Epidermal melanocyte (primary cell): ENCODE measurements at regions not wholly inside any gene's neighbourhood (a gene's known extent, or its start where the extent isn't known, plus 50 kb on each side); places are given as distances from the start of the nearest gene placed in this dataset.

Source experiments
- DNase-seq: peaks from one replicate; pipeline ENCODE4 v3.0.0; 2011; ENCODE audit warnings: low spot score; ENCODE audit not compliant: insufficient read length

DNA sequence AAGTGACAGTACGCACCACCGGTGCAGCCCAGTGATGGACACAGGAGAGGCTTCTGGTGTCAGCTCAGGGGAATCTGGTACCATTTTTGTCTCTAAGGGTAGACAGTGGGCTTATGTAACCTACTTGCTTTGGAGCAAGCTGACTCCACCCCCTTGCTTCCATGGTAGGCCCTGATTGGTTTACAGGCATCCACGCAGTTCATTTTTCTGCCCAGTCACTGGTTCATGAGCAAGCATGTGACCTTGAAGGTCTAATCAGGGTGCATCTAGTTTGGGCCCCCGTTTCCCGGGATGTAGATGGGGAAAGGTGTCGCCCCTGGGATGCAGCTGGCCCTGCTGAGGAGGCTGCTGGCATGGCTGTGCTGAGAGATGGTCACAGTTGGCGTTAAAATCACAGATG lies 244.8 kb upstream of the KCNG1 start:
- no peak for DNase-seq

- no peak for DNase-seq
Measured at GRCh38 chr20:51266353-51266752, 243.4 kb upstream of the KCNG1 start.

GRCh38 chr20:51265361-51265760 lies 242.5 kb upstream of the KCNG1 start:
- DNase-seq: no peak

GRCh38 chr20:51262240-51262639 lies 239.3 kb upstream of the KCNG1 start:
- no peak for DNase-seq

- no peak for DNase-seq
Measured at GRCh38 chr20:51259455-51259854, 236.5 kb upstream of the KCNG1 start.

DNA sequence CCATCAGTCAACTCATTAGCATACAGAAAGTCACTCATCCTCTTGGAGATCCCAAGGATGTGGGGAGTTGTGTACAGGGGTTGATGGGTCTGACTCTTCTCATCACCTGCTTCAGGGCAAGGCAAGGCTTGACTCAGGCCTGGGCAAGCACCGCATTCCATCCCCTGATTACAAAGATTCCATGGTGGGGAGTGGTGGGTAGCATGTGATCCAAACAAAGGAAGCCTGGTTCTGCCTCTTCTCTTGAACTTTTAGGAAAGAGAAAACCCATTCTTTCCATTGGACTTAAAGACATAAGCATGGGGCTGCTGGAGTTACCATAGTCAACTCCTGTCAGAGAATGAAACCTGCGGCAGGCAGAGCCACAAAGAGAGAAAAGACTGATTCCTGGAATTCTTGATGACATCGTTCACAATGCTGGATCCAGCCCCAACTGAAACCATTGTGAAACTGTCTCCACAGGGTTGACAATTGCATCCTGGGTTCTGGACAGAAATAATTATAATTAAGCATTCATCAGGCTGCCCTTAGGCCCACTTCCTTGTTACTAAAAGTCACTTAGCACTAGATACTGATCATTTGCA lies 235.8 kb upstream of the KCNG1 start:
- DNase-seq: no peak

DNA sequence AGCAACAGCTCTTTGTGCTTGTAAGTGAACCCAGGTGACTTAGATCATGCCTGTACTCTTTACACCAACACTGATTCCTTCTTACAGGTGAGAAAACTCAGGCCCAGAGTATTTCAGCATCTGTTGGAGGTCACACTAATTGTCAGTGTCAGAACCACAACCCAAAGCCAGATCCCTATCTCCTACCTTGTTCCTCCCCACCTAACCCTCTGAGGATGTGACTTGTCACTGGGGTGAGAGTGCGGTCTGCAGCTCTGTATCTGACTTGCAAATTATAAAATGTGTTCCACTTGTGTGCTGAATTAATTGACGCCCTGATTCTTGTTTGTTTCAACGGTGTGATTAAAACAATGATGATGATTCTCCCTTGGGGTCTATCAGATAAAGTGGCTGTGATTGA lies 232.5 kb upstream of the KCNG1 start:
- DNase-seq: no peak

DNA sequence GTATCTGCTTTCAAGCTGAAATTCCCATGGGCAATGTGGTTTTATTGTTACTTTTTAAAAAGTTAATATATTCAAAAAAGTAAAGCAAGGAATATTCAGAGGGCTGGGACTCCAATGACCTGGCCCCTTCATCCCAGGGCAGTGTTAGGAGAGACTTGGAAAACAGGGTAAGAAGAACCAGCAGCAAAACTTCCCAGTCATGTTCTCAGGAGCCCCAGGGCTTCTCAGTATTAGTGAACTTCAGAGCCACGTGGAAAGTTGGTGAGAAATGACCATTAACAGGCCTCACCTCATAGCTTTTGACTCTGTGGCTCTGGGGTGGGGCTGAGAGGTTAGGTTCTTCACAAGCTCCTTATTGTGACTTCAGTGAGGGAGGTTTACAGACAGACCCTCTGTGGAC lies 230.4 kb upstream of the KCNG1 start:
- no peak for DNase-seq

DNA sequence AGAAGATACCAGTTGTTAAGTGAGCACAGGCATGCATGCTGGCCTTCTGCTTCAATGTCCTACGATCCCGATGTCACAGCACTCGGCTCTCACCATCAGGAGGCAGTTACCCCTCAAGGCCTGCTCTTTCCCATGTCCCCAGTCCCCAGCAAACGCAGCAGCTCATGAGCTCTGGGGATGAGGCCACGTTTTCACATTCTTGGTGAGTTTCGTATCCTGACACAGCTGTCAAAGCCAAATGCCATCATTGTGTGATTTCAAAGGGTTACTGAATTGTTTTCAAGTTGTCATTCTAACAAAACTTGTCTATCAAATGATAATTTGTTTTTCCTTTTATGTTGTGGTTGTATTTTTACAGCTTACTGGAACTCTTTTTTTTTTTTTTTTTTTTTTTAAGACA lies 226.9 kb upstream of the KCNG1 start:
- no peak for DNase-seq

DNA sequence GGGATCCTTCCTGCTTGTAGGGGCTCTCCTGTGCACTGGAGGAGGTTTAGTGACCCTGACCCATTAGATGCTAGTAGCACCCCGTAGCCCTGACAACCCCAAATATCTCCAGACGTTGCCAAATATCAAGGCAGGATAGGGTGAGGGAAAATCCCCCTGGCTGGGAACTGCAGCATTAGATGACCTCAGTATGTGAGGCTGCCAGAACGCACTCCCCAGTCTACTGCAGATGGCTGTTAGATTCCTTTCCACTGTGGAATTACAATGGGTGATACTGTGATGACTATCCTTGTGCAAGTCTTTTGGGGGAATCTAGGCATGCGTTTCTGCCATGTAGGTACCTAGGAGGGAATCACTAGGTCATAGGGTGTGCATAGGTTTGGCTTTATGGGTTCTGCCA lies 226.3 kb upstream of the KCNG1 start:
- DNase-seq: no peak

- no peak for DNase-seq
Measured at GRCh38 chr20:51244466-51244865, 221.6 kb upstream of the KCNG1 start.

DNA sequence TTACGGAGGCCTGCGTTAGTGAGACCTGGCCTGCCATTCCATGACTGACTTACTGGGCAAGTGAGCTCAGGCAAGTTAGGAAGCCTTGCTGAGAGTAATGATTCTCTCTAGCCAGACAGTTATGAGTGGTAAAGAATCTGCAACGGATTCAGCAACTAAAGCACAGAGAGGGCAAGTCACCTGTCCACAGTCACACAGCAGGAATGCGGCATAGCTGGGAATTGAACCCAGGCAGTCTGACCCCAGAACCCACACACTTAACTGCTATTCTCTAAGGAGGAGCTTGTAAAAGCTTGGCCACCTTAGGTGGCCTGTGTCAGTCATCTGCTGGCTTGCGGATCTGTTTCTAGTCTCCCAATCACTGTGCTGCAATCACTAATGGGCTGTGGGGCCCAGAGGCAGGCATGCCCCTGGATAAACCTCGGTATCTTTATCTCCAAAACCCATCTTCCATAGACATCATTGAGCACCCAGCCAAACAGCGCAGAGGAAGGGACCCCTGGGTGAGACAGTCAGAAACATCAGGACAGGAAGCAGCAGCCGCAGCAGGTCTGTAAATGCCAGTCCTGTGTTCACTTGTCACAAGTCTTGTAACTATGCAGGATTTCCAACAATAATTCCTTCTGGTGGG lies 215.9 kb upstream of the KCNG1 start:
- no peak for DNase-seq

- DNase-seq: no peak
Measured at GRCh38 chr20:51237791-51238190, 214.9 kb upstream of the KCNG1 start.

- DNase-seq: no peak
Measured at GRCh38 chr20:51237278-51237677, 214.4 kb upstream of the KCNG1 start.

GRCh38 chr20:51236421-51236820 lies 213.5 kb upstream of the KCNG1 start:
- no peak for DNase-seq

DNA sequence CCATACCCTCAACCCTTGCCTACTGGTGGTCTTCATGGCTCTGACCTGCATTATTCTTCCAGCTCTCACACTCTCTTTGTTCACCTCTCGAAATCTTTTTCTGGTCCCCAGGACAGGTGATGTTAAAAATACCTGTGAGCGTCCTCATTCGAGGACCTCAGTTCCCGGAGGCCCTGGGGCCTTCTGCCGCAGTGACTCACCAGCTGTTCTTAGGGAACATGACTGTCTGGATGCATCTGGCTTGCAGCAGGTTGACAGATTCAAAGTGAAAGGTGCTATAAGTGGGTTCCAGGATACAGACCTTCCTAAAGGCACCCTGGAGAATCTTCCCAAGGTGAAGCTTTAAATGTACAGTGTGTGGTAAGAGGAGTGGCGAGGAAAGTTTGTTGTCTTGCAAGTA lies 210.4 kb upstream of the KCNG1 start:
- no peak for DNase-seq

DNA sequence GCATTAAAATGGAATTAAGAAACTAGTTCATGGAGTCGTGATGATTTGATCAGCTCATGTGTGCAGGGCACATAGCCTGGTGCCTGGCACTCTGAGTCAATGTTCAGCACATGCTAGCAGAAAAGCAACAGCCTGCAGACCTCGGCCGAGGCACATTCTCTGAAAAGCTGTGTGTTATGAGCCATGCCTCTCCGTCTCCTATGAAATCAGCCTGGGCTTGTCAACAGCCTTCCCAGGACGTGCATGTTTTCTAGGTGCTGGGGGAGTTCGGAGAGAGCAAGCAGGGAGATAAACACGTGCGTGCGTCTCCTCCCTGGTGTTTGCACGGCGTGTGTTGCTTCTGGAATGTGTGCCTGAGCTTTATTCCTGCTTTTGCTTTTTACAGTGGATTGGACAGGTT lies 207.8 kb upstream of the KCNG1 start:
- DNase-seq: no peak

DNA sequence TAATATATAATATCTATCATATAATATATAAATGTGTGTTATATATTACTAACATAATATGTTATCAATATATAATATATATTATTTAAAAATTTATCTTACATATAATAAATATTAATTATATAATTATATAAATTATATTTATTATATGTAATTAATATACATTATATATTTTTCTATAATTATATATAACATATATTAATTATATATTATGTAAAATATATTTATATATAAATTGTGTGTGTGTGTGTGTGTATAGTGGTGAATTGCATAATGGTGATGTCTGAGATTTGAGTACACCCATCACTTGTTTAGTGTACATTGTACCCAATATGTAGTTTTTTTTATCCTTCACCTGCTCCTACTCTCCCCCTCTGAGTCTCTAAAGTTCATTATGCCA lies 205.9 kb upstream of the KCNG1 start:
- DNase-seq: no peak

DNA sequence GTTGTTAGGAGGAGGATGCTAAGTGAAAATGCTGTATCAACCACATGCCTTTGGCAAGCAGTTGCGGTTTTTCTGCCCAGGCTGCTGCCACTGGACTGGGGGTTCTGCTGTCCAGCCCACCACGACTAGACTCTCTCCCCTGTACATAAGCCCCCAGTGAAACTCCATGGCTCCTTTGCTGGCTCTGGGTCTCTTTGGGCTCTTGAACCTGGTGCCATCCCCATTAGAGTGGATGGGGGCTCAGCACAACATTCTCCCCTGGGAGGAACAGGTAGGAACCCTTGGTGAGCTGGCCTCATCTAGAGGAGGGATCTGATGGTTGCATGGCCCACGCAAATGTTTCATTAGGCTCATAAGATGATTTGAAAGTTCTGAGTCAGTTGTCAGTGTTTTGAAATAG lies 204.8 kb upstream of the KCNG1 start:
- DNase-seq: no peak

DNA sequence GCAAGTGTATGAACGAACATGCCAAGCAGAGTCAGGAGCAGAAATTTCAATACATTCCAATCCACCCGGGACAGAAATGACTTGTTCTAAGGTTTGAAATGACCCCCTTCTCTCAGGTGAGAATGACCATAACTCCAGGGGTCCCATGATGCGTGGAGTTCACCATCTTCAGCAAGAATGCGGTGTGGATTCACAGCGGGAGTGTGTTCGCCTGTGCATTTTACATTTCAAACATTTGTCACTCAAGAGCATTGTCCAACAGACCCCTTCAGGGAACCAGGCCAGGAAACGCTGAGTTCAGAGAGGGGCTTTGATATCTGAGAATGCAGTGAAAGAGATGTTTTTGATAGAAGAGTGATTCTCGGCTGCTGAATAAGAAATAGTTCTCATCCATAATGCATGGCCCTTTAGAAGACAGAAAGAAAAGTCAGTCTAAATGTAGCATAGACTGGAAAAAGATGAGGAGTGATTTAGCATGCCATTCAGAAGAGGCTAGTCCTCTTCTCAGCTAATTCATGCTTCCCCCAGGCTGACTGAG lies 200.3 kb upstream of the KCNG1 start:
- no peak for DNase-seq

- no peak for DNase-seq
Measured at GRCh38 chr20:51221791-51222408, 199.0 kb upstream of the KCNG1 start.

DNA sequence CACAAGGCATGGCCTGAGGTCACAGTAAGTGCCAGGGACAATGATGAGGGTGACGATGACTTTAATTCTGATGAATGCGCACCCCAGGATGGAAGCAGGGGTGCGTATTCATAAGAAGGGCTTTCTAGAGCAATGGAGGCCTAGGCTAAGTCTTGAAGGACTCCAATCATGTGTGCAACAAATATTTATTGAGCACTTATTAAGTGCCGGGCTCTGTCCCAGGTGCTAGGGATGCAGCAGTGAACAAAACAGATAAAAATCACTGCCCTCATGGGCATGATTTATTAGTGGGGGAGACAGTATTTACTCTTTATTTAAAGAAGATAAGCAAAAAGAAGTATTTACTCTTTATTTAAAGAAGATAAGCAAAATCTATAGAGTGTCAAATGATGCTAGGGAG lies 198.2 kb upstream of the KCNG1 start:
- DNase-seq: no peak

GRCh38 chr20:51220293-51220706 lies 197.4 kb upstream of the KCNG1 start:
- no peak for DNase-seq
